Body of pancreas (tissue), 4 donors: ENCODE measurements at regions not wholly inside any gene's neighbourhood (a gene's known extent, or its start where the extent isn't known, plus 50 kb on each side); places are given as distances from the start of the nearest gene placed in this dataset.

Experiments used
- ATAC-seq: fragments of 150-250 bp; one replicate; pipeline ENCODE4 v1.9.1; 2016
- DNase-seq, 4 donors: peaks; one replicate each; pipeline ENCODE4 v3.0.0-alpha.2; 2019
- H3K27ac ChIP-seq, 4 donors: fragments of 200-600 bp; sonication (generic); 1 replicate in 3 of 4; 2 replicates in 1 of 4; pipeline versions ENCODE4 v1.5.1 to v1.6.1; 2016 to 2019; ENCODE audit warnings: mild to moderate bottlenecking in 1 of 4, mixed read lengths in 1 of 4, moderate library complexity in 1 of 4
- H3K27me3 ChIP-seq, 2 donors: fragments of 200-600 bp; sonication (generic); one replicate each; pipeline ENCODE4 v1.6.0; 2016; ENCODE audit warnings: mild to moderate bottlenecking in 1 of 2
- H3K36me3 ChIP-seq, 2 donors: fragments of 200-600 bp; sonication (generic); replicated peaks in 1 of 2; 2 replicates each; pipeline ENCODE4 v1.5.1; 2016; ENCODE audit warnings: low read depth in 2 of 2; ENCODE audit not compliant: insufficient read depth in 1 of 2
- H3K4me1 ChIP-seq: fragments of 200-600 bp; sonication (generic); one replicate; pipeline ENCODE4 v1.6.0; 2016
- H3K4me3 ChIP-seq, 2 donors: fragments of 200-600 bp; sonication (generic); 1 replicate in 1 of 2; 2 replicates in 1 of 2; pipeline ENCODE4 v1.5.1; 2016 to 2019
- H3K9me3 ChIP-seq, 3 donors: fragments of 200-600 bp; sonication (generic); 1 replicate in 2 of 3; 2 replicates in 1 of 3; pipeline ENCODE4 v1.5.1; 2016
- CTCF ChIP-seq, 7 experiments: fragments of 450-650 bp in 4 of 7; fragments of 200-600 bp in 3 of 7; sonication (generic) in 3 of 7; IDR thresholded peaks; one replicate each; pipeline ENCODE4 v1.5.1; 2016 to 2019; ENCODE audit warnings: antibody characterized with exemption in 7 of 7
- POLR2A ChIP-seq, 3 donors: fragments of 450-650 bp; IDR thresholded peaks; one replicate each; pipeline ENCODE4 v1.6.1; 2016; ENCODE audit warnings: antibody characterized with exemption in 3 of 3, mild to moderate bottlenecking in 2 of 3
- WGBS, 2 donors: methylation state at CpG; one replicate each; pipeline ENCODE4 v1.1.5; 2017; 5-methylcytosine and 5-hydroxymethylcytosine counted together
- intact Hi-C: fragments of 100-400 bp; cut with DNase I; formaldehyde crosslinking; loops from one replicate; pipeline ENCODE4 v1.15.1; 2023

GRCh38 chr2:9690716-9691498 lies 60.1 kb upstream of the YWHAQ start:
- Histone ChIP-seq H3K4me3 (no peak overlapping the region), H3K9me3 (no peaks in the 10 kb centered on the region), H3K4me1 (no peaks in the 10 kb centered on the region), H3K36me3 (no peaks in the 10 kb centered on the region), H3K27ac (no peak overlapping the region), H3K27me3 (no peaks in the 10 kb centered on the region)
- intact Hi-C loops = no loop called here
- ATAC-seq (no peak), DNase-seq (no peak)
- TF ChIP-seq CTCF (IDR thresholded peaks at IDR 0.05) (no peak), POLR2A (IDR thresholded peaks at IDR 0.05) (no peak)
- 85 to 90% methylated on average over 11 of the region's 11 CpGs for WGBS, 2 donors

GRCh38 chr2:9692456-9693195 lies 61.8 kb upstream of the YWHAQ start:
- WGBS, 2 donors = 72 to 82% methylated on average over 18 to 20 of the region's 20 CpGs
- Histone ChIP-seq H3K36me3 (no peaks in the 10 kb centered on the region), H3K4me1 (no peaks in the 10 kb centered on the region), H3K9me3 (no peaks in the 10 kb centered on the region), H3K4me3 (no peak overlapping the region), H3K27me3 (no peaks in the 10 kb centered on the region), H3K27ac (no peak overlapping the region)
- intact Hi-C loops = no loop called here
- DNase-seq (no peak), ATAC-seq (no peak)
- TF ChIP-seq CTCF (IDR thresholded peaks at IDR 0.05) (no peak), POLR2A (IDR thresholded peaks at IDR 0.05) (no peak)

GRCh38 chr2:9693196-9693491 lies 62.3 kb upstream of the YWHAQ start:
- Histone ChIP-seq H3K4me1 (no peaks in the 10 kb centered on the region), H3K9me3 (no peaks in the 10 kb centered on the region), H3K27me3 (no peaks in the 10 kb centered on the region), H3K4me3 (no peak overlapping the region), H3K27ac (no peak overlapping the region), H3K36me3 (no peaks in the 10 kb centered on the region)
- no peak for DNase-seq
- intact Hi-C loops = no loop called here
- no peak for ATAC-seq
- no peak for TF ChIP-seq CTCF (IDR thresholded peaks at IDR 0.05)
- TF ChIP-seq POLR2A (IDR thresholded peaks at IDR 0.05) = no peak
- 68 to 84% methylated on average over 4 to 8 of the region's 8 CpGs for WGBS, 2 donors

GRCh38 chr2:9693646-9694045 lies 62.8 kb upstream of the YWHAQ start:
- Histone ChIP-seq H3K27me3 (no peaks in the 10 kb centered on the region), H3K9me3 (no peaks in the 10 kb centered on the region), H3K4me3 (no peak overlapping the region), H3K27ac (no peak overlapping the region), H3K4me1 (no peaks in the 10 kb centered on the region), H3K36me3 (no peaks in the 10 kb centered on the region)
- DNase-seq = no peak
- TF ChIP-seq POLR2A (IDR thresholded peaks at IDR 0.05) = no peak
- intact Hi-C loops = no loop called here
- no peak for ATAC-seq
- 87 to 88% methylated on average over 16 of the region's 16 CpGs for WGBS, 2 donors

GRCh38 chr2:9694661-9695234 lies 64.0 kb upstream of the YWHAQ start:
- WGBS, 2 donors = 79 to 90% methylated on average over 12 to 16 of the region's 17 CpGs
- H3K4me1 ChIP-seq = no peaks in the 10 kb centered on the region
- no peak overlapping the region for H3K27ac ChIP-seq
- ATAC-seq (no peak), DNase-seq (no peak)
- H3K27me3 ChIP-seq = no peaks in the 10 kb centered on the region
- TF ChIP-seq CTCF (IDR thresholded peaks at IDR 0.05) (no peak), POLR2A (IDR thresholded peaks at IDR 0.05) (no peak)
- no peak overlapping the region for H3K4me3 ChIP-seq
- no peaks in the 10 kb centered on the region for H3K9me3 ChIP-seq
- intact Hi-C loops = no loop called here
- no peaks in the 10 kb centered on the region for H3K36me3 ChIP-seq
